NCI-H2171 (cell line): ENCODE measurements at regions not wholly inside any gene's neighbourhood (a gene's known extent, or its start where the extent isn't known, plus 50 kb on each side); places are given as distances from the start of the nearest gene placed in this dataset.

ENCODE experiments used
- DNase-seq: peaks from one replicate; lab custom pipeline; 2025; lab: John Stamatoyannopoulos, UW

DNA sequence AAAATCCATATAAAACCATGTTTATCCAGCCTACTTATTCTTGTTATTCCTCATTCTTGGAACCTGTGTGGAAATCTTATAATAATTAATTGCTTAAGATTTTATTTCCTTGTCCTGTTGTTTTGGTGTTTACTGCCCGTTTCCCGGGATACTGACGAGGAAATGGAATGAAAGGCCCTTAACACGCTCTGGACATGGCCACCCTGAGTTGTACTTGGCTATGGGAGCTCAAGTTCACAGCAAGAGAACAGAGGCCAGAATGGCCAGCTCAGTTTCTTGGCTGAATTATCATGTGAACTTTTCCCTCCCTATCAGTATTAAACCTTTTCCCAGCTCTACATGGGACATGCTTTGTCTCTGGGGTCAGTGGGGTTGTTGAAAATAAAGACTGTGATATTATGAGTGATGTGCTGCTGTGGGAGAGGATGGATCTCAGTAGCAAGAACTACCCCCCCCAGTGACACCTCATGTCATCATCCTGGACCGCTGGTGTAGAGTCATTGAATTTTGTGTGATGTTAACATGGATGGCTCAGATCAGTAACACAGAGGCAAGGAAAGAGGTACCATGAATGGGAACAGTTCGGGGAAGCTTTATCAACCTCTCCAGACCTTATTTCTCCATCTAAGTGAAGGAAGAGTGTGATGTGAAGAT is 87.0 kb upstream of the IGFBP3 start:
- DNase-seq = no peak

- DNase-seq = no peak
Observed at GRCh38 chr7:46007194-46007593, 86.1 kb upstream of the IGFBP3 start.

GRCh38 chr7:46006723-46007122 is 85.7 kb upstream of the IGFBP3 start:
- no peak for DNase-seq

DNA sequence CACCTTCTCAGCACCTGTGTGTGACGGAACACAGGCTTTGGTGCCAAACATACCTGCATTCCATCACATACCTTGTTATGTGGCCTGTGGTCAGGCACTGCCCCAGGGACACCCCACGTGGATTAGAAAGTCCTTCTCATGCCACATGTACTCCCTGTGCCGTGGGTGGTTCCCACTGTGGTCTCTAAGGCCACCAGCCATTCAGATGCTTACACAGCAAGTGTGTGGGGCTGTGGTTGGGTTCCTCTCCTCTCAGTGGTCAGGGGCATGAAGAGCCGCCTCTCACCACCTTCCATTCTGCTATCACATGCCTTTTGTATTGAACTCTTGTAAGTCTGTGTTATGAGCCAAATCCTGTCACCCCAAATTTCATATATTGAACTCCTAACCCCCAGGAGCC is 85.1 kb upstream of the IGFBP3 start:
- no peak for DNase-seq

GRCh38 chr7:46004965-46005364 is 83.9 kb upstream of the IGFBP3 start:
- no peak for DNase-seq

- DNase-seq = no peak
Observed at GRCh38 chr7:46003896-46004875, 83.1 kb upstream of the IGFBP3 start.

DNA sequence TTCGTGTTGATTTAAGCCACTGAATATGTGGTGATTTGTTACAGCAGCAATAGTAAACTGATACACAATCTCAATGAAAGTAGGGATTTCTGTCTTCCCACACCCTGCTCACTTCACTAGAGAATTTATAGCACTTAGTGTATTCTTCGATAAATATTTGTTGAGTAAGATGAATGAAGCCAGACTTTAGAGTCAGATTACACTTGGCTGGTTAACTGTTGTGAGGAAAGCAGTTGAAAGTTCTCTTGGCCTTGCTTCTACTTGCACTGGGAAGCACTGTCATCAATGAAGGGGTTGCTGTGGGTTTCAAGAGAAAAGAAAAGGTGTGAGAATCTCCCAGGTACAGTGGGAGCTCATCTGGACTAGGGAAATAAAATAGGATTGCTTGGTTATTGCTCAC is 82.1 kb upstream of the IGFBP3 start:
- DNase-seq = no peak

GRCh38 chr7:46000513-46000912 is 79.4 kb upstream of the IGFBP3 start:
- no peak for DNase-seq

DNA sequence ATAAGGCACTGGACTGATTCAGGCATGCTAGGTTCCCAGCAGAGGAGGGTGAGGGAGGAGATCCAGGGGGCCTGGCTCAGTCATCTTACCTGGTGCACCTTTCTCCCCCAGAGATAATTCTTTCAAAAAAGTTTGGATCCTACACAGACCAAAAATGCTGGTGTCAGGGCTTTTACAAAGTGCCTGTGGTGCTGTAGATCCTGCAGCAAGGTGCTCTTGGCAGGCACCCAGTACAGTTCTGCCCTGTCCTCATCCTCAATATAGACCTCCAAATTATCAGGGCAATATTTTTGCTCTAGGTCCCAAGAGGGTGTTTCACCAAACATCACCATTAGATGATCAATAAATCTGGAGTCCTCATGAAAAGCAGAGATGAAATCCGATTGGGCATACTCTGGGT is 78.5 kb upstream of the IGFBP3 start:
- DNase-seq = no peak

DNA sequence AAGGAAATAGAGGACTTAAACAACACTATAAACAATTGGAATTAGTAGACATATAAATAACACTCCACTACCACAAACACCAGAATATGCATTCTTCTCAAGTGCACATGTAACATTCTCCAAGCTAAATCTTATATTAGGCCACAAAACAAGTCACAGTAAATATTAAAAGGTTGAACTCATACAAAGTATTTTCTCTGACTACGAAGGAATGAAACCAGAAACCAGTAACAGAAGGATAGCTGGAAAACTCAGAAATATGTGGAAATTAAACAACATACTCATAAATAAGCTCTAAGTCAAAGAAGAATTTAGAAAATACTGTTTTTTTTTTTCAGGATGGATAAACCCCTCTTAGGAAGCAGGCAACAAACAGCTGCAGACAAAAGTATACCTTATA is 77.4 kb upstream of the IGFBP3 start:
- DNase-seq = no peak

DNA sequence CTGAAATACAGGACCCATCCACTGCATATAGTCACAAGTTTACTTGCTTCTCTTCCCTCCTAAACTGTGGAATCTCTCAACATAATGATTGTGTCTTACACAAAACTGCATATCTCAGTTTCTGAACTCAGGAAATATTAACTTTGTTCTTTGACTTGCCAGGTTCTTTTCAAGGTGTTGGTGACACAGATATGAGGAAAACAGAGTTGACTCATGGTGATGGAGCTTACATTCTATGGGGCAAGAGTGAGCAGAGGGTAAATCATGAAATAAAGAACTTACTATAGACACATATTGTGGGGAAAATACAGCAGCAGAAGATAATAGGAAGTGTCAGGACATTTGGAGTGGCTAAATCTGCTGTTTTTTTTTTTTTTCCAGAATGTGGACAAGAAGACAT is 72.5 kb upstream of the IGFBP3 start:
- no peak for DNase-seq

- no peak for DNase-seq
Observed at GRCh38 chr7:45992826-45993225, 71.8 kb upstream of the IGFBP3 start.

DNA sequence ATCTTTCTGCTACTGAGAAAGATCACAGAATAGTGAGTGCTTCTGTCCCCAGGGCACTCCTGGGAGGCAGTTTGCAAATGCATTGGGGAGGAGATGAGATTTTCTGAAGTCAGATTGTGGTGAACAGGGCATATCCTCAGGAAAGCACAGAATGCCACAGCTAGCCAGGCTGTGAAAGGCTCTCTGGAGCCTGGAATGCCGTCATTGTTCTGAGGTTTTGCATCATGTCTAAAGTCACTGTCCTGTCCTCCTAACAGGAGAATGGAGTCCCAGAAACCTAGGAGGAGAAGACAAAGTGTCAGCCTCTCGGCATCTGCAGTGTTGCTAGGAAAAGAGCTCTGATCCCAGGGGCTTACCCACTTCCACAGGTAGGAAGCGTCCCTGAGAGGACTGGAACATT is 69.2 kb upstream of the IGFBP3 start:
- no peak for DNase-seq

DNA sequence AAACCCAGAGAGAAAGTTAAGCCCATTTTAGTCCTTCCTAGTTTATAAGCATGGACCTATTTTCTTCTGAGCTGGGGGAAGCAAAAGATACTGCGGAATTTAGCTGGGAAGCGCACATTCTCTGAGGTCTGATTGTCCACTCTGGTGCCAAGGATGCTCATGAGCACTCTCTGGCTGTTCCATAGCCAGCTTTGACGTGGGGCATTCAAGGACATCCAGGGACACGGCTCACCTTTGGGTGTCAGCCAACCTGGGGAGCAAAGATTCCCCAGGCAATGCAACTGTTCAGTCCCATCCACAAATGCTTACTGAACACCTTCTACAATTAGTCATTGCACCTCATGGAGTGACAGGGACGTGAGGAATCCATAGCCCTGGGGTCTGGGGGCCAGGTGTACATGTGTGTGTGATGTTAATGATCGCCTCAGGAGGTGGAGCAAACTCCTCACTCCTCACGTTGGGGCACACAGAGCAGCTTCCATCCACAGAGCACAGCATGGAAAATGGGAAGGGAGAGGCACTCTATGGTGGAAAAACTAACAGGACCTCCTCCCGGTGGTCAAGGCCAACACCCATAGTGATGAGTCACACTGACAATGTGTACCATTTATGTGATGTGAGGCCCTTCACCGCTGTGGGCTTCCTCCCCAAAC is 67.5 kb upstream of the IGFBP3 start:
- DNase-seq = no peak

- DNase-seq = no peak
Observed at GRCh38 chr7:45987521-45988290, 66.6 kb upstream of the IGFBP3 start.

DNA sequence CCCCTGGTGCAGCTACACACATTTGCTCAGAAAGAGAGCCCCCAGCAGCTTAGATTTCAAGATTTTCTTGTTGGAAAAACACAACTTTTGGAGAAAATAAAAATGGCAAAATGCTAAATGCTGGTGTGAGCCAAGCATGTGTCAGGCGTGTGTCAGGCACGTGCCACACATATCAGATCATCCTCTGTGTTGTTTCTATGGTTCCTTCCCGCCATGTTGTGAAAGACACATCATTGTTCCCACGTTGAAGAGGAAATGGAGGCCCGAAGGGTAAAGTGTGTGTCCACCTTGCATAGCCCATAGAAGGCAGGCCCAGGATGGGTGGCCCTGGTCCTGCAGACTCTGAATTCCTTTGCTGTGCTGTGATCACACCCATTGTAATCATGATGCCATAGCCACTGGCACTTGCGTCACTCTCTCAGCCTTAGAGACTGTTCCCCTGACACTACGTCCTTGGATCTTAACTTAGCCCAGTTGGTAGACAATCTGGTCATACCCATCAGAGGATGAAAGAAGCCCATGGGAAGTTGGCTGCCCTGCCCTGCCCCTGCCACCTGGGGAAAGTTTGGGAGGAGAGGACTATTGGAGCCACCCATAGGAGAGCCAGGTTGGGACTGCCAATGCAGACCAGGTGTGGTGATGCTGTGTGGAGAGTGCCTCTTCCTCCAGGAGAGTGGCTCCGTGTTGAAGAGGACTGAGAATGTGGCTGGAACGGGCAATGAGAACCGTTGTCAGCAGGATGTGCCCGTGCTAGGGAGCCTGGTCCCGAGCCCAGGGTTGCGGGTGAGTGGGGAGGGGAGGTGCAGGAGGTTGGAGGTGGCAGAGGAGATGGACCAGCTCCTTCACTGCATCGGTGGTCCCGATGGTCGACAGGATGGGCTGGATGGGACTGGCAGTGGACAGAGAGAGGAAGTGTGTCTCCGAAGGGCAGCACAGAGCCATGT is 65.6 kb upstream of the IGFBP3 start:
- DNase-seq = no peak

DNA sequence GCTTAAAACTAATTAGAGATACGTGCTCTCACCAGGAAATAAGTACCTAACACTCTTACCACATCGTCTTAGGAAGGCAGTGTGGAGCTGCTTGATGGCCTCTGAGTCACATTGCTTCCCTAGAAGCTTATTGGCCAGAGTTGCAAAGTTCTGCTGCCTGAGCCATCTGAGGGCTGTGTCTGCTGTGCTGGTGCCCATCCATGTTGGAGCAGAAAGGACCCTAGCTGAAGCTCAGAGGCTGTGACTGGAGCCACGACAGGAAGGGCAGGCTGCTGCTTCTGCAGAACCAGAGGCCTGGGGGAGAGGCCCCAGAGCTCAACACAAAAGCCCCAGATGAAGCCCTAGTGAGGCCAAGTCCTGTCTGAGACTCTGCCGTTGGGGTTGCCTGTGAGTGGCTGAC is 64.8 kb upstream of the IGFBP3 start:
- DNase-seq = no peak

DNA sequence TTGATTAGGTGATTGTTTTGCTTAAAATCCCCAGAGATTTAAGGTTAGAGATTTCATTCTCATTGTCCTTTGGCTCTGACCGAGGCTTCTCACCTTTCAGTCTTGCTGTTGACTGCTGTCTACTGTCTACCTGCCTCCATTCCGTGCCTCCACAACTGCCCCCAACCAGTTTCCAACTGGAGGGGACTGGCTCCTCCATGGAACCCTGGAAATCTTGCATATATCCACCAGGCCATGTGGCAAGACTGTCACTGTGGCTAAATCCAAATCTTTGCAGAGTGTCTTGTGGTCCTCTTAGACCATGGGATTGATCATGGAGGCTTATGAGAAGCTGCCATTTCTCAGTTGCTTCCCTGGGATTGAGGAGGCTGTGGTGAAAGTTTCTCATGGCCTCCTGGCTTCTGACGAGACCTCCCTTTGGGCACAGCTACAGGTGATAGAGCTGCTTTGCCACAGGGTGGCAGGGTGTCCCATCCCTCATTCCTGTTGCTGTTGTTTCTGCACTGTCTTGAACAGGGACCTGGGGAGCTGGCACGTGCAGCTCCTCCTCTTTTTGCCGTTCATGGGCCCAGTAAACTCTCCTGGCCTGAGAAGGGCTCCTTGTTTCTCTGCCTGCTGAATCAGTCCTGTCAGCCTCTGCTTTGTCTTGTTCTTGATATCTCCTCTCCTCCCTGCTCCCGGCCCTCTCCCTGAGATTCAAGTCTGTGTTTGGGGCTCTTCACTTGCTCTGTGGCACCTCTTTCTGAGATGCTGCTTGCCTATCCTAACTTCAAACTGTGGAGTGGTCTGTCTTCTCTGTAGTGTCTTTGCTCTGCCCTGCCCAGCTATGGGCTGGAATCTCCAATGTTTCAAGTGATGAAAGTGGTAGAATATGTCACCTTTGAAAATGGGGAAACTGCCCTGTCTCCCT is 63.6 kb upstream of the IGFBP3 start:
- no peak for DNase-seq

DNA sequence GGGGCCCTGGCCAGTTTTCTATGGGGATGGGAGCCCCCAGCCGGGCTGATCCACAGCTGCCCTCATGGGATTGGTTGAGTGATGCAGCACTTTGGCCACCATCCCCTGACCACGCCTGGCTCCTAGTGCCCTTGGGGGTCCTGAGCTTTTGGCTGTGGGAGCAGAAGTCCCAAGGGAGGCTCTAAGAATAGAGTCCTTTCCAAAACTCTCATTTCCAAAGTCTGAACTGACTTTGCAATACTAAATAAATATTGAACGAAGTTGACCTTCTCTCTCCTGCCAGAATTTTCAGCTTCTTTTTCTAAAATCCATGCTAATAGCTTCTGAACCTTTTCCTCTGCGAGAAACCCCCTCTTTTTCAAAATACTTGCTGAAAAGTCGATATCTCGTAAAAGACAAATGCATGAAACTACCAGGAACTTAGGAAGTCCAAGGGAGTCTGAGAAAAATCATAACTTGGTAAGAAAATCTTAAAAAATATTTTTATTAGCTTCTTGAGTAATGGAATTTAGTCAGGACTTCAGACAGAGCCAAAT is 62.7 kb upstream of the IGFBP3 start:
- no peak for DNase-seq
